ENCODE measurements at regions not wholly inside any gene's neighbourhood (a gene's known extent, or its start where the extent isn't known, plus 50 kb on each side); places are given as distances from the start of the nearest gene placed in this dataset.
"Not testable (repeated sequence)": the region's sequence is repeated elsewhere in the genome, so short reads cannot be mapped to it uniquely, and the experiment has no call there.

DNA sequence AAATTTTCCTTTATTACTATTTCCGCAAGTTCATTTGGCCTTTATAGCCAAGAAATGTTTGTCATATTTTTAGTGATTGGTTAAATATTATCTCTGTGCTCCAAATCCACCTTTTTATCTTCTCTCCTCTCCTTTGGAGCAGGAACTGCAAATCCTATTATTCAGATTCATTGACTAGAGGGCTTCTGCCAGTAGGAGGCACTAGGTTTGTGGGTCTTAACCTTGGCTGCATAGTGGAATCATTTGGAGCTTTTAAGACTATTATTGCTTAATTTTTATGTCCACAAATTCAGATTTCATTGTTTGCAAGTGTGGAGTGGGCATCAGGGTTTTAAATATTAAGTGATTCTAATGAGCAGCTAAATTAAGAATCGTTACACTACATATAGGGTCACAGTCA lies 75.3 kb upstream of the SYT10 start:
- DNase-seq, result no peak

DNA sequence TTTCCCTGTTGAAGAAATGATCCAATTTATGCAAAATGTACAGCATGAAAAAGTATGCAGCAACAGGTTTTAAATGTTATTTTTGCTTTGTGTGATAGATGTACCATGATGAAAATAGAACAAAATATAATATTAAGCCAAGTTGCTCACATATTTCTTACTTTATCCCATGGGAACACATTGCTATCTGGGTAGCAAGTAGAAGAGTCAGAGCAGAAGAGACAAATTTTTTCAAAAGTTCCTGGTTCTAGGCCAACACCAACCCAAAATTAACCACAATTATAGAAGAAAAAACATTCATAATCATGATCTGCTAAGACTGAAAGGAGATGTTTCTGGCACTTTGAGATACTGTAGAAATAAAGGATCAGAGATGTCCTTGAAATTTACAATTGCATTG lies 79.9 kb upstream of the SYT10 start:
- DNase-seq, result no peak

DNA sequence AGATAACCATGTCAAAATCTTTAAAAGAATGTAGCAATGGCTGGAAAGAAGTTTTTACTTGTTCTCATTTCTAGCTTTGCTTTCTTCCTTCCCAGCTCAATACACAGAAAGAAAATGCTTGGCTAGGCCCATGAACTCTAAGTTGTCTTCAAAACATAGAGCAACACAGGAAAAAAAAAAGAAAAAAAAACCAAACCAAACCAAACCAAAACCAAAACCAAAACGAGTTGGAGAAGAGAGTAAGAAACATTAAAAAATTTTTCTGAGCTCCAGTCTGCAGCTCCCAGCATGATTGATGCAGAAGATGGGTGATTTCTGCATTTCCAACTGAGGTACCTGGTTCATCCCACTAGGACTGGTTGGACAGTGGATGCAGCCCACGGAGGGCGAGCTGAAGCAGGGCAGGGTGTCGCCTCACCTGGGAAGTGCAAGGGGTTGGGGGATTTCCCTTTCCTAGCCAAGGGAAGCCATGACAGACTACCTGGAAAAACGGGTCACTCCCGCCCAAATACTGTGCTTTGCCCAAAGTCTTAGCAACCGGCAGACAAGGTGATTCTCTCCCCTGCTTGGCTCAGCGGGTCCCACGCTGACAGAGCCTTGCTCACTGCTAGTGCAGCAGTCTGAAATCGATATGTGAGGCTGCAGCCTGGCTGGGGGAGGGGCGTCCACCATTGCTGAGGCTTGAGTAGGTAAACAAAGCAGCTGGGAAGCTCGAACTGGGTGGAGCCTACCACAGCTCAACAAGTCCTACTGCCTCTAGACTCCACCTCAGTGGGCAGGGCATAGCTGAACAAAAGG lies 81.1 kb upstream of the SYT10 start:
- peak; percentile 43 for DNase-seq

DNA sequence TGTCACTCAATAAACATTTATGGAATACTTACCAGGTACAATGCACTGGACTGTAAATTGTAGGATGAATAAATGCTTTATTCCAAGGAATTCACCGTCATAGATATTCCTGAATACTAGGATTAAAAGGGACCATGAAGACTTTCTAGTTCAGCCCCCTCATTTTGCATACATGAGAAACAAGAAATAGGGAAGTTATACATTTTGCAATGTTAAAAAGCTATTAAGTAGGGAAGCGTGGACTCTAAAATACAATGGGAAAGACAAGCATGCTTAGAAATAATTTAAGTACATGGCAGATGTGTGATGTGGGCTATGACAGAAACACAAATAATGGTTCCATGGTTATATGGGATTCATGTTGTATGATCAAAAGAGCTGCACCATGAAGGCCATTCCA lies 89.4 kb upstream of the SYT10 start:
- DNase-seq, result no peak

DNA sequence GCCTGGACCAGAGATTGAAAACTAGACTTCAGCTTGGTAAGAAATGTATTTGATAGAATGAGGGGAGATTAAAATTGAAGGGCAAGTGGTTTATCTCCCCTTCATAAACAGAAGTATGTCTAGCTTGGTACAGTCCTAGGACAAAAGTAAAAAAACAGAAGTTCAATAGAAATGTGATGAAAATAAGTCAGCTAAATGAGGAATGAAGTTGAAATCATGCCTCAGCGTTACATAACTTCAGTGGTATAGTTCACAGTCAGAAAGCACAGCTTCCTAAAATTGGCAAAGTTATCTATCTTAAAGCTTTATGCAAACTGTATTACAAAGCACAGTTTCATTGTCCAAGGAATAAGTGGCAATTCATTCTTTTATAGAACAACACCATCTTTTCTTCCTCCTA lies 90.2 kb upstream of the SYT10 start:
- no peak for DNase-seq

DNA sequence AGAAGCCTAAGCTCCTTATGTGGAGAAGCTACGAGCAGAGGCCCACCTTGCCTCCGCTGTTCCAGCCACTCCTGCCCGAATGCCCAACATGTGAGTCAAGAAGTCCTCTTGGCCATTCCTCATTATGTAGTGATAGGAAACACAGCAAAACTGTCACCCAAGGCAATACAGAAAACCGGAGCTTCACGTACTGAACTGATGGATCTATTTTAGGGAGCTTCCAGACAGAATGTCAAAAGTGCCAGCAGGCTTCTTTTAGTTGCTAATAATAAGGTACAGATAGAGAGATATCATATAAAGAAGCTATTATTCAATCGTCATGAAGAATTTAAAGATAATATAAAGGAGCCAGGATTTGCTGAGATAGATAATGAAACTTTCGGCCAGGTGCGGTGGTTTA lies 91.6 kb upstream of the SYT10 start:
- no peak for DNase-seq

DNA sequence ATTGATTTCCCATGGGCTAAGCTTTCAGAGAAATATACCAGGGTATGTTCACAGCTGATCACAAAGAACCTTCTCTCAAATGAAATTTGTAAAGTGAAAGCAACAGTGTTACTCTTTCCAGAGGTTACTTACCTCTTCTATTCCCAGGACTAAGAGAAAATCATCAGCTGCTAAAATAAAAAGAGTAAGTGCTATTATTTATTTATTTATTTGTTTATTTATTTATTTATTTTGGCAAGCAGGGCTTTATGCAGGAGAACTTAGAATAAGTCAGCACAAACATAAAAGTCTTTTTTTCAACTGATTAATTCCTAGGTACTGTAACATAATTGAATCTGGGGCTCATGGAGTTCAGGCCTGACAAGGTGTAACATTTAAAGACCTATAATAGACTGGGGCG lies 93.9 kb upstream of the SYT10 start:
- no peak for DNase-seq

DNA sequence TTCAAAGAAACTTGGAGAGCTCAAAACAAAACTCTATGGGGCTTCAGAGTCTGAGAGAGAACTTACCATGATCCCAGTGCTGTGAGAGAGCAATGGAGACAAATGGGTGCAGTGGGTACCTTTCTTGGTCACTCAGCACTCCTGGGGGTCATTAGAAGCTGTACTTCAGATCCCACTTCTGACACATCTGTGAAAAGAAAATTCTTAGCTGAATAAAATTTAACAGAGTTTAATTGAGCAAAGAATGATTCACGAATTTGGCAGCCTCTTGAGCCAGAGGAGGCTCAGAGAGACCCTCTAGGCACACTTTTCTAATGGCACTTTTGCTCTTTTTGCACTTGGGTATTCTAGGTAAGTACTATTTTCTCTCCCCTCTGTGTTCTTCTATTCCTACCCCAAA lies 96.8 kb upstream of the SYT10 start:
- no peak for DNase-seq

DNA sequence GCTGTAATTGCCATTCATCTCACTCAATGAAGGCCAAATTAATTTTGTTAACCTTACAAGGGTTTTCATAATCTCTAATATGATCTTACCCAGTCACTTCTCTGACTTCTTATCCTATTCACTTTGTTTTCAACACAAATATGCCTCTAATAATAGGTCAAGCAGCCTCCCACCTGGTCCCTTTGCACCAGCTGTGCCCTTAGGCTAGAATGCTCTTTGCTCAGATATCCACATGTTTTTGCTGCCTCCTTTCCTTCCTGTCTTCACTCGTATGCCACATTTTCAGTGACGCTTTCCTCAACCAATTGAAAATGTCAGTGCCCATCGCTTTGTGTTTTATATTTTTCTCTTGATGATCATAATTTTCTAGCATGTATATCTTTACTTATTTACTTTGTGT lies 106.4 kb upstream of the SYT10 start:
- no peak for DNase-seq

DNA sequence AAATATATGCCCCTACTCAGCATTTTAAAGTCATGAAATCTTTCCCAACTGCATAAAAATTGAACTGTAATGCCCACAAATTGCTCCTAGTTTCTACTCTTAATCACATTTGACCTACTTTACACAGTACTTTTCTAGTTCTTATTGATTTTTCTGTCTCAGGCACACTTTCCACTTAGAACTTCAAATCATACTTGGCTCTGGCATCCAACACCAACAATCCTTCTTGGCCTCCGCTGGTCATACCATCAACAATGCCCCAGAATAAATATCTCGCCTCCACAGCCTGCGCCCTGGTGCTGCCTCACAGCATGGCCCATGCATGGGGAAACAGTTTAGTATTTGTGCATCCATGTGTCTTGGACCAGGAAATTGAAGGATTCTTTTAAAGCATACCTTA lies 107.5 kb upstream of the SYT10 start:
- DNase-seq, result no peak

DNA sequence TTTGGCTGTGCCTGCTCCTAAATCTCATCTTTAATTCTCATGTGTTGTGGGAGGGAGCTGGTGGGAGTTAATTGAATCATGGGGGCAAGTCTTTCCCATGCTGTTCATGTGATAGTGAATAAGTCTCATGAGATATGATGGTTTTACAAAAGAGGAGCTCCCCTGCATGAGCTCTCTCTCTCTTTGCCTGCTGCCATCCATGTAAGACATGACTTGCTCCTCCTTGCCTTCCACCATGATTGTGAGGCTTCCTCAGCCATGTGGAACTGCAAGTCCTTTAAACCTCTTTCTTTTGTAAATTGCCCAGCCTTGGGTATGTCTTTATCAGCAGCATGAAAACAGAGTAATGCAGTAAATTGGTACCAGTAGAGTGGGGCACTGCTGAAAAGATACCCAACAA lies 110.6 kb upstream of the SYT10 start:
- not testable (repeated sequence) for DNase-seq

DNA sequence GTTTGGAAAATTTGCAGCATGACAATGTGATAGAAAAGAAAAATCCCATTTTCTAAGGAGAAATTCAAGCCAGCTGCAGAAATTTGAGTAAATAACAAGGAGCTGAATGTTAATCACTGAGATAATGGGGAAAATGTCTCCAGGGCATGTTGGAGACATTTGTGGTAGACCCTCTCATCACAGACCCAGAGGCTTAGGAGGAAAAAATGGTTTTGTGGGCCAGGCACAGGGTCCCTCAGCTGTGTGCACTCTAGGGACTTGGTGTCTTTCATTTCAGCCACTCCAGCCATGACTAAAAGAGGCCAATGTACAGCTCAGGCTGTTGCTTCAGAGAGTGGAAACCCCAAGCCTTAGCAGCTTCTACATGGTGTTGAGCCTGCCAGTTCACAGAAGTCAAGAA lies 111.4 kb upstream of the SYT10 start:
- no peak for DNase-seq

DNA sequence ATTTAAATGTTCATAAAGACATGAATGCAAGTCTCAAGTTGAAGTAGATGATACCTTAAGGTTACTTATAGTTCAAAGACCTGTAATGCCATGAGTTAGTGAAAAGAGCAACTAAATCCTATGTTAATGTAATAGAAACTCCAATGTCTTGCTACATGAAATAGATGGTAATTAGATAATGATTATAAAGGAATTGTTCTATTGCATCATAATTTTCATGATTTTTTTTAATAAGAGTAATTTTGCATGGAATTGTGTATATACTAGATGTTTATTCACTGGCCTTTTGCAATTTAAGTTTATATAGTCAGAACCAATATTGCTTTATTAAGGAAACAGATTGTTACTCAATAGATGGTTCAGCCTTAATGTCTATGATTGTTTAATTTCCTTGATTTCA lies 115.5 kb upstream of the SYT10 start:
- no peak for DNase-seq

DNA sequence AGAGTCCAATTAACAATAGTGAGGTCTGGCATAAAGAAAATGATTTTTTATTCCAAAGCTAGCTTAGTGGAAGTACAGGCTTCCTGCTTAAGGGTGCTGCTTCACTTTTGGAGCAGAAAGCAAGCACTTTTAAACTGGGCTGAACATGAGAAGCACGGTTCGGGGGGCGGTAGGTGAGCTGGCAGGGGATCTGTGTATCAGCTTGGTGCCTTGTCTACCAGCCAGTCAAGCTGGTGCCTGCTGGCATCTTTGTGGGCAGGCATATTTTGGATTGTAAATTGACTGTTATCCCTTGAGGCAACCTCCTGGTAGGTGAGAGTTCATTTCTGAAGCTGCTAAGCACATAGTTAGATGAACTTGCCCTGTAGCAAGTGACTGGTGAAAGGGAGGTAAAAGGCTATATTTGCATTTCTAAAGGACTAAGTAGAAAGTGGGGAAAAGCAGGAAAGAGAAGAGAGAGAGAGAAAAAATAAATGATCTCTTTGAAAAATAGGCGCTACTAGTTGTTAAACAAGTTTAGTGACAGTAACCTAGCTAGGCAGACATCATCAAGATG lies 121.1 kb upstream of the SYT10 start:
- no peak for DNase-seq

DNA sequence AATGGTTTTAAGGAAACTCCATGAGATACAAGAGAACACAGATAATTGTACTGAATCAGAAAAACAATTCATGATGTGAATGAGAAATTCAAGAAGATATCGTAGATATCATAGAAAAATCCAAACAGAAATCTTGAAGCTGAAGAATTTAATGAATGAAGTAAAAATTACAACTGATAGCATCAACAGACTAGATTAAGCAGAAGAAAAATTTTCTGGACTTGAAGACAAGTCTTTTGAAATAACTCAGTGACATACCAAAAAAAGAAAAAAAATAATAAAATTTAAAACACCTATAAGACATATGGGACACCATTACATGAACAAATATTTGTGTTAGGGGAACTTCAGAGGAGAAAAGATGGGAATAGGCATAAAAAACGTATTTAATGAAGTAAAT lies 122.8 kb upstream of the SYT10 start:
- no peak for DNase-seq

DNA sequence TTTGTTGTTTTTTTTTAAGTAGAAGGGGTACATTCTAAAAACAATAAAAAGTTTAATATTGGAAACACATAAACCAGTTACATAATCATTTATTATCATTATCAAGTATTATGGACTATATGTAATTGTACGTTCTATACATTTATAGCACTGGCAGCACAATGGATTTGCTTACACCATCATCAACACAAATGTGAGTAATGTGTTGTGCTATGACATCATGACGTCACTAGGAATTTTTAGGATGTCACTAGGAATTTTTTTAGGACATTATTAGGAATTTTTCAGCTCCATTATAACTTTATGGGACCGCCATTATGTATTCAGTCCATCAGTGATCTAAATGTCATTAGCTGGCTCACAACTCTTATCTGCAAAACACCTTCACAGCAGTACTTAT lies 126.8 kb upstream of the SYT10 start:
- DNase-seq, result no peak

DNA sequence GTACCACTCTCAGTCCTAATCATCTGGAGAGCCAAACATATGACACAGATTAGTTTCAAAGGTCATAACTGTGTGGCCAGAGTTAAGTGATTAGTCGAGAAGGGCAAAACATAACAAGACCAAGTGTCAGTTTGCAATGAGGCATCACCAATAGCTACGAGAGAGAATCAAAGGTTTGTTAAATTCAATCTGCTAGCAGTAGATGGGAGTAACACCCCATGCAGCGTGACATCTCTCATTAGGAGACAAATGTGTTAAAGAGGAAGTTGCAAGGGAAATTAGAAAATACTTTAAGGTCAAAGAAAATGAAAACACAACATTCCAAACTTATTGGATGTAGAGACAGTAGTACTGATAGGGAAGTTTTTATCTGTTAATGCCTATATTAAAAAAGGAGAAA lies 135.7 kb upstream of the SYT10 start:
- DNase-seq, result no peak

DNA sequence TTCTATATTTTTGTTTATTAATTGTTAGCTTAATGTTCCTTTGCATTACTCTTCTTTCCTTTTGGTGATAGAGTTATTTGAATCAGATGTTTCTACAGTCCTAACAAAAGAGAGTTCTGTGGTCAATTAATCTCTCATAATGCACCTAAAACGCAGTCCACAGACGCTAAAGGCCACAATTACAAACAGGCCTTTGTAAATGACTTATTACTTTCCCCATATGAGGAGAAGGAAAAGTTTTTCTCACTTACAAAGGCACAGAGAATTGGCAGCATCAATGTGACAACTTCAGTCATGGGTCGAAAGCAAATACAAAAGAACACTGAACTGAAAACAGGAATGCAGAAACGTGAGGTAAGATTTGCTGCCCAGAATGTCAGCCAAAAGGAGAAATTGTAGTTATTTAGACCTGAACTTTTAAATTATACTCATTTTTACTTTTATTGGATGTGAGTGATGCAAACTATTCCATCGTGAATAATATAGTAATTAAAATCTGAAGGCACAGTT lies 142.0 kb upstream of the SYT10 start:
- DNase-seq, result no peak

DNA sequence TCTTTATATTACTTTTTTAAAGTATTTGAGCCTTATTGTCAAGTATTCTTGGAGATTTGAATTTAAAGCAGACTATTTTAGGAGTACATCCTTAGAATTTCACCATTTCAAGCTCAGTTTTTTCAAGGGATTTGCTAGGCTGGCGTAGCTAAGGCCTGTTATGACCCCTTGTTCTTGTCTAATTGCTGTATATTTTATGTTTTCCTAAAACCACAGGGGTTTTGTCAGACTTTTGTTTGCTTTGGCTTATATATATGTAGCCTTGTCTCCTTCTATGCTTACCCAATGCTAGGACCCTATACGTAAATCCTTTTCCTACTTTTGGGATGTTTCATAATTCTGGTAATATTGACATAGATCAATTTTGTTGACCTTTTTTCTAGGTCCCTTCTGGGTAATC lies 147.0 kb upstream of the SYT10 start:
- DNase-seq, result no peak

DNA sequence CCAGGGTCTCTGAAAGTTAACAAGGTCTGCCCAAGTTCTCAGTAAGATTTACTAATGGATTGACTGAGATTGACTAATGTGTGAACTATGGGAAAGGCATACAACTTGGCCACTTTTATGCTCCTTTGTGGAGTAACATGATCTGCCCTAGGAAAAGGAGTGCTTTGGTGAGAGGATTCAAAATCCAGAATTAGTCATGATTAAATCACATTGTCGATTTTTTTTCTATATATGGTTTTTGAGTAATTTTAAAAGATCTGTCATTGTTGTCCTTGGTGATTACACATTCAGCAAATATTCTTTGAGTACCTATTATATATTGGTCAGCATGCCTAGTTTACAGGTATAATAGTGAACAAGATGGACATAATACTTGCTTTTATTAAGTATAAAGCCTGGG lies 147.7 kb upstream of the SYT10 start:
- no peak for DNase-seq

DNA sequence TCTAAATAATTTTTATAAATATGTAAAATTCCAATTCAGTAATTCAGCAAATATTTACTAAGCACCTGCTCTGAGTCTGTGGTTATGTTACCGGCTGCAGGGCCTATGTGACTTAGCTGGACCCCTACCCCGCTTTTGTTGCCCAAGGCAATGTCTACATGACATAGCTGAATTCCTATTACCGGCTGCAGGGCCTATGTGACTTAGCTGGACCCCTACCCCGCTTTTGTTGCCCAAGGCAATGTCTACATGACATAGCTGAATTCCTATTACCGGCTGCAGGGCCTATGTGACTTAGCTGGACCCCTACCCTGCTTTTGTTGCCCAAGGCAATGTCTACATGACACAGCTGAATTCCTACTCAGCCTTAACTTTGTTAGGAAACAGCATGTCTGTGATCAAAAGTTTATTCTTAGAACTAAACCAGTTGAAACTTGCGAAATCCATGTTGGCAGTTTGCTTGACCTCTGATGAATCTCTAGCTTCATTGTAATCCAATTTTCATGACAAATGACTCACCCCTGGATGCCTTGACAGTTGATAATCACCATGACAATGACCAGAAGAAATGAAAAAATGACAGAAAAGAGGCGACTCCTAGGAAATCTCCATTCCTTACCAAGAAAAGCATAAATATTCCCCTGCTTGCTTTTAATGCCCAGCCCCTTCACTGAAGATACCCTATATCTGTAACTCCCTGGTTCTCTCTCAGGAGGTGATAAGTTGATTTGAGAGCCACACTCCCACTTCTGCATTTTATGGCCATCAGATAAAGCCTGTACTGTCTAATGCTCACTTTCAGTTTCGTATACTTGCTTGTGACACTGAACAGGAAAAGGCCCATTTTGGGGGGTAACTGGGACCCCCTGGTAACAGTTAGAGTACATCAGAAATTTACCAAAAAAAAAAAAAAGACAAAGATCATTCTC lies 148.4 kb upstream of the SYT10 start:
- no peak for DNase-seq

DNA sequence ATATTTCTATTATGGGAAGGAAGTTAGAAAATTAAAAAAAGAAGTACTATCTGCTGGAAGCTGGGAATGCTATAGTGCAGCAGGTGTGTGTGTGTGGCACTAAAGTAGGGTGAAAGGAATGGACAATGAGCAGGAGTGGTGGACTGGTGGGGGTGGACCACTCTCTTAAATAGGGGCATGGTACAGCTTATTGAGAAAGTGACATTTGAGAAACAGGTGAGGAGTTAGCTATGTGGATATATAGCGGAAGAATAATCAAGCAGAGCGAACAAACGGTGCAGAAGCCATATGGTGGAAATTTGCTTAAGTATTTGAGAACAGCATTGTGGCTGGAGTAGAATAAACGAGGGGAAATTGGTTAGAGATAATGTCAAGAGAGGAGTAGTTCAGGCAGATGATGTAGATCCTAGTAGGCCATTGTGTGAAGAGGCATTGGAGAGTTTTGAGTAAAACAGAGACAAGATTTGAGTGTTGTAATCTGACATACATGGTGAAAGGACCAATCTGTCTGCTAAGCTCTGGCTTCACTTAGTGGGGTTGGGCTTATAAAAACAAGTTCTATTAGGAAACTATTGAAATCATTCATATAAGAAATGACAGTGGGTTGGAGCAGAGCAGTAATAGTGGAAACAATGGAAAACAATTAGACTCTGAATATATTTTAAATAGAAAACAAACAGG lies 149.2 kb upstream of the SYT10 start:
- no peak for DNase-seq

DNA sequence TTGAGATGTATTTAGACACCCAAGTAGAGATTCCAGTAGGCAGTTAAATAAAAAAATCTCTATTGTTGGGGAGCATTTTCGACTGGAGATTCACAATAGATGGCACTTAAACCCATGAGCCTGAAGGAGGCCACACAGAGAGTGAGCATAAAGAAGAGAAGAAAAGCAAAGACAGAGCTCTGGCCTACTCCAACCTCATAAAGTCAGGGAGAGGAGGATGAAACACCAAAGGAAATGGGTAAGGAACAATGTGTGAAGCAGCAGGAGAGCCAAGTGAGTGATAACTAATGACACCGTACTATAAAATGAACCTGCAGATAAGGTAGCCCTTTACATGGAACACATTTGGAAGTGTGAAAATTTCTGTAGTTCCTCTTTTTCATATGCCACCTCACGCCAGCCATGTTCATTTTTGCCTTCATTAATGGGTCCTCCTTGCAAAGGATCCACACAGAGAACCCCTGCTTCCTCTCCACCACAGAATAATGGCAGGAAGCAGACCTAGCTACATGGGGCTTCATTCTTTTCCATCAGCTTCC lies 150.0 kb upstream of the SYT10 start:
- DNase-seq, result no peak

All from NCI-H146 (cell line).